HG03064 (cell line): ENCODE measurements at regions not wholly inside any gene's neighbourhood (a gene's known extent, or its start where the extent isn't known, plus 50 kb on each side); places are given as distances from the start of the nearest gene placed in this dataset.
"Not testable (repeated sequence)": the region's sequence is repeated elsewhere in the genome, so short reads cannot be mapped to it uniquely, and the experiment has no call there.

Experiments
- ATAC-seq: cut with Tn5 transposase; IDR thresholded peaks from one replicate; pipeline ENCODE4 v1.9.1; 2021; ENCODE audit warnings: low read depth; ENCODE audit not compliant: unreplicated experiment

DNA sequence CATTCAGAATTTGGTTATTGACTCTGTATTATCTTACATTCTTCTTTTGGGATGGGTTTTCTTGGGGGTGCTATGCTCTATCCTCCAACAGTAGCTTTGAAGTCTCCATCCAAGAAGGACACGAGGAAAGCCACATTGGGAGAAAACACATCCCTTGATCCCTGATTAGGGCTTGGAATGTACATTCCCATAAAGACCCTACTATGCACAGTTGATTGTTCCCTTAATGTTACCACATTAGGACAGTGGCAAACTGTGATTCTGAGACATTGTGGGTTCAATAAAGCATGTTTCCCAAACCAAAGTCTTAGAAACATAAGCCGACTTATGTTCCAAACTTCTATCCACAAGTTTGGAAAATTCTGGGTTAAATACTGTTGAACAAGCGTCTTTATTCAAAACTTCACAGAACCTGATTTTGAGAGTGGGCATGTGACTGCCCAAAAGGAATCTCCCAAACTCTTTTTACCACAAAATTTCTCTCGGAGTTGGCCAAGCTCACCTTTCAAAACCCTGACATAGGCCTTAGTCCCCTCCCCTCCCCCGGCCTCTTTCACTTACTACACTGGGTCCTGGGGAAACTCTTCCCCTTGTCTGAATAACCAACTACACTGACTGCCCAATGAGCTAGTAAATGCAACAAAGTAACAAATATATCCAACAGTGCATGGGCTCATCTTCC, 177.0 kb upstream of the KAZN start:
- no peak for ATAC-seq

DNA sequence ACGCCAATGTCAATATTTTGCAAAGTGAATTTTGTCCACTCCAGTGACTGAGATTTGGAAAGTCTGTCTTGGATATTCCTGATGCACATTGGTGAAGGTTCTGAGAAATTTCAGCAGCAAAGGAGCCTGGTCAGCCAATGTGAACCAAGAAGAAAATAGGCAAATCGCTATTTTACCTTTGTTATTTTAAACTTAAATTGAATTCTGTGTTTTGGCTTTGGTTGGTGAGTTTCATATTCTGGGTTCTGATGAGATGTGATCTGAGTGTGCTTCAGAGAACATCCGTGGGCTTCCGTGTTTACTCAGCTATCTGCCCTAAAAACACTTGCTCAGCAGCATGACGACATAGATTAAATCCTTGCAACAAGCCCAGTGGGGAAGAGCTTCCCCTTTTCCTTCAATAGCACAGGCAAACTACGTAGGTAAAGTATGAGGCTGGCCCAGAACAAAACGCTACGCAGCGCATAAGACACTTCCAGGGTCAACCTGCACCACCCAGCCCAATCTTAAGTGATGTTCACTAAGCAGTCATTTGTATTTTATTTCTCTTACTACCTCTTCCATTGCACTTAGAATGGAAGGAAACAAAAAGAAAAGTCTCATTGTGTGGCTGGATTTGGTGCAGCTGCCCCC, 176.4 kb upstream of the KAZN start:
- ATAC-seq = no peak

DNA sequence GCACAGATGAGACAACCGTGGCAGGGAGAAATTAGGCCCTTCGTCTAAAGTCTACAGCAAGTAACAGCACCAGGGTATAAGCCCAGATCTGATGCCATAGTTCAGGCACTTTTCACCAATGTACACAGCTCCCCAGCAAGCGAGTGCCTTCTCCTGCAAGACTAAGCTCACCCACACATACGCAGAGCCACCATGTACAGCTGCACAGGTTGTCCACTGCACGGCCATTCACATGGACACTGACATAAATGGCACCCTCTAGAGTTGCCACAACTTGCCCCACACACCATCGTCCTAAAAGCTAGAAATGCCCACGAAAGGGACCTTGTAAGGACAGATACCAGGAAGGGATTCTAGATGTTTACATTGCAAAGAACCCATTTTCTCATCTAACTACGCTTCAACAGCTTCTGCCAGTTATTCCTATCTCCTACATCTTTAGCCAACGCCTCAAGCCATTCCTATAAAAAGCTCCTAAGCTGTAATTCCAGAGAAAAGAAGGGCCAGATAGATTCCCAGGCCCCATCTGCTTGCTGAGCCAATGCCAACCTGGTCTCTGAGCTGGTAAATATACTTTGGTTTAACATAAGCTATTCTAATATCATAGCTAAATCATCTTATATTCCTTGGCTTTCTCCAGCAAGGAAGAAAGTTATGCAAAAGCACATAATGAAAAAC, 174.0 kb upstream of the KAZN start:
- no peak for ATAC-seq

DNA sequence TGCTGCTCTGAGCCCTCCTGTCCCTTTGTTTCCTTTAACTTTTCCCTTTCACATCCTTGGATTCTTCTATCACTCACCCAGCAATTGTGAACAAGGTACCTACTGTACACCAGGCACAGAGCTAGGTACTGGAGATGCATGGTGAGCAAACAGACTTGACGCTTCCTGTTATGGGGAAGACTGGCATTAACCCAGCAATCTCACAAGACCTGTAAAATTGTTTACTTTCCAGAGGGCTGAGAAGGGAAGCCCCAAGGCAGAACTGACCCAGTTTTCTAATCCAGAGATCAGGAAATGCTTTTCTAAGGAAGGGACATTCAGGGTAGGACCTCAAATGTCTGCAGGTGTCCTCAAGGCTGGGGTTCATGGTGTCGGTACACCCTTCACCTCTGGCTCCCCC, 171.6 kb upstream of the KAZN start:
- no peak for ATAC-seq

DNA sequence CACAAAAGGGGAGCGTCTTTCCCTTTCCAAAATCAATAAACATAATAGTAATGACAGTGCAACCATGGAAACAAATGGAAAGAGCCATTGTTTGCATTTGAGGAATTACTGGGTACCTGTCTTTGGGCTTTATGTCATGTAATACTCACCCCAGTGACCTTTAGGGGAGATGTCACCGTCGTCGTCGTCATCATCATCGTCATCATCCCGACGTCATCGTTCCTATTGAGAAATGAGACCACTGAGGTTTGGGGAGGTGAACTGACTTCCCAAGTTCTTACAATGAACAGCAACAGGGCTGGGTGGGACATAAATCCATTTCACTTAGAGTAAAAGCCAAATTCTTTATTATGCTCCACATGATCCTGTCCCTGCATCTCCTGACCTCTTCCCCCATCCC, 168.9 kb upstream of the KAZN start:
- ATAC-seq = no peak

DNA sequence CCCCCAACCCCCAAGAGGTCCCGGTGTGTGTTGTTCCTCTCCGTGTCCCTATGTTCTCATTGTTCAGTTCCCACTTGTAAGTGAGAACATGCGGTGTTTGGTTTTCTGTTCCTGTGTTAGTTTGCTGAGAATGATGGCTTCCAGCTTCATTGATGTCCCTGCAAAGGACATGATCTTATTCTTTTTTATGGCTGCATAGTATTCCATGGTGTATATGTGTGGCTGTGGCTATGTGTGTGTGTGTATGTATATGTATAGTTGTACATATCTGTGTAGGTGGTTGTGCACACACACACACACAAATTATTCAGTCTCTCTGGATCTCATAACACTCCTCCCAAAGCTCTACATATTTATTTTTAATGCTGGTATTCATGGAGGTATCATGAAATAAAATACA, 165.8 kb upstream of the KAZN start:
- ATAC-seq = not testable (repeated sequence)

DNA sequence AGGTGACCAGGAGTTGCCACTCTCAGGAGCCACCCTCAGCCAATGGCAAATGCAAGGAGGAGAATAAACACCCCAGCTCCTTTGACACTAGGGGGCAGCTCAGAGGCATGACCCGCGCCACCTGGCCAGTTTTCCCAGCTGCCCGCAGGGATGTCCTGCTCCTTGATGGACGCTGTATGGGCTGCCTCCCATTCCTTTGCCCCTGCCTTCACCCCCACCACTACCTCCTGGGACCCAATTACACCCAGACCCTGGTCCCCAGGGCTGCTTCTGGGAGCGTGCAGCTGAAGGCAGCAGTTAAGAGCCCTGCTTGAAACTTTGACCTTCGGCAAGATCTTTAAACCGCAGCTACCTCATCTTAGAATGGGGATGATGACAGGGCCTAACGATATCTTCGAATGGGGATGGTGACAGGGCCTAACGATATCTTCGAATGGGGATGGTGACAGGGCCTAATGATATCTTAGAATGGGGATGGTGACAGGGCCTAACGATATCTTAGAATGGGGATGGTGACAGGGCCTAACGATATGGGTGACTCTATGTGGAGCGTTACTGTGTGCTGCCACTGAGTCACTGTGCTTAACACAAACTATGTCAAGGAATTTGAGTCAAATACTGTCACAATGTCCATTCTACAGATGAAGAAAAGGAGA, 163.0 kb upstream of the KAZN start:
- ATAC-seq = no peak

DNA sequence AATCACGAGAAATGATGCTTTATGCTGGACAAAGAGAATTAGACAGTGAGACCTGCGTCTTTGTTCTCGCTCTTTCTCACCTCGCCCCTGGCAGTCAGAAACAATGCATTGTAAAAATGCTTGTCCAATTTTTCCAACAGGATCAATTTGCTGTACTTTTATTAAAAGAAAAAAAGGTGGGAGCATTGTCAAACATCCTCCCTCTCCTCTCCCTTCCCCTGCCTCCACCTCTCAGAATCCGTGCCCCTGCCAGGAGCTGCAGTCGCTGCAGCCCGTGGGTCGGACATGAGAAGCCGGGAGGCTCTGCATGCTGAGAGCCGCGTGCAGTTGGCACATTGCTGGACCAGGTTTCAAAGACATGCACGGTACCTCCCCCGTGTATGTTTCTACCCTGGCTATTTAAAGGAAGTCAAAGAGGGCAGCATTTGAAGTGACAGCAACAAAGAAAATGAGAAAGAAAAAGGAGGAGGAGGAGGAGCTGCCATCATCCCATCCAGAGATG, 161.0 kb upstream of the KAZN start:
- ATAC-seq = no peak

DNA sequence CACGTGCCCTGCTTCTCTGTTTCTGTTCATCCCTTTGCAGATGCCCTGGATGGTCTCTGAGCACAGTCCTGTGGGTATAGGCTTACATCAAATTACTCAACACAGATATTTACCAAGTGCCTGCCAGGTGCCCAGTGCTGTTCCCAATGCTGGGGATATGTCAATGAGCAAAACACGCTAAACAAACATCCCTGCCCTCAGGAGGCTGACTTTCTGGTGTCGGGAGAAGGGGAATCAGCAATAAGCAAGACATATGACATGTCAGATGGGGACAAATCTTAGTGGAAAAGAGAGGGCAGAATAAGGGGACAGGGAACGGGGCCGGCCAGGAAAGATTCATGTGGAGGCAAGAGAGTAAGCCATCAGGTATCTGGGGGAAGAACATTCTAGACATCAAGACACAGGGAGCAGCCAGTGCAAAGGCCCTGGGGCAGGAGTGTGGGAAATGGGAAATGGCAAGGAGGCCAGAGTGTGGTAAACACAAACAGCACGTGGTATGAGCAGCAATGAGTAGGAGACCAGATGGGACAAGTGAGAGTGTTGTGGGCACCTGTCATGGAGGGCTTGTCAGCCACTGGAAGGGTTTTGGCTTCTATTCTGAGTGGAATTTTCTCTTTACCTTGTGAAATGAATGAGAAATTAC, 160.2 kb upstream of the KAZN start:
- no peak for ATAC-seq

DNA sequence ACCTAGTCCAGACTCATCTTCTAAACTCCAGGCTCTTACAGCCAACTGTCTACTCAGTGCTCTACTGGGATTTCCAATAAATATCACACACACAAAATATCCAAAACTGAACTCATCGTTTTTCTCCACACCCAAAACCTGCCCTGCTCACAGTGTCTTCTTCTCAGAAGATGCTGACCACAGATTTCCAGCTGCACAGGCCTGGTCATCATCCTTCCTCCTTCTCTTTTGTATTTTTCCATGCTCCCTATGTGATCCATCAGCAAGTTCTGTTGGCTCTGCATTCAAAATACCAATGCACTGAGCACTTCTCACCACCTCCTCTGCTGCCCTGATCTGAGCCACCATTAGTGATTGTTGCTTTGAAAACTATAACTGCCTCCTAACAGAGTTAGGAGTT, 159.5 kb upstream of the KAZN start:
- ATAC-seq = no peak

DNA sequence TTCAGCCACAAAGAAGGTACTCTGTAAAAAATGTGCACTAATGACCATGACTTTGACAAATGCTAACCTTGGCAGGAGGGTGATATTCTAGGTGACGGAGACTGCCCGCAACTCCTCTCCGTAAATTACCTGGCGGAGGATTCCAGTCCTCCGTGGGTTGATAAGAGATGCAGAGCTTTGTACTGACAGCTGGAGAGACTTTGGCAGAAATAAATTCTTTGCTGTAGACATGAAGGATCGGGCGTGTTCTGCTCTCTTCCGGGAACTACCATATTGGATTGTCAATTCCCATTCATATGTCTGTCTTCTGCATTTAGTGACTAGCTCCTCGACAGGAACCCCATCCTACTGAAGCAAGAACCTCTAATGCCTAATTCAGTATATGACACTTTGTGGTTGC, 158.3 kb upstream of the KAZN start:
- ATAC-seq = no peak

DNA sequence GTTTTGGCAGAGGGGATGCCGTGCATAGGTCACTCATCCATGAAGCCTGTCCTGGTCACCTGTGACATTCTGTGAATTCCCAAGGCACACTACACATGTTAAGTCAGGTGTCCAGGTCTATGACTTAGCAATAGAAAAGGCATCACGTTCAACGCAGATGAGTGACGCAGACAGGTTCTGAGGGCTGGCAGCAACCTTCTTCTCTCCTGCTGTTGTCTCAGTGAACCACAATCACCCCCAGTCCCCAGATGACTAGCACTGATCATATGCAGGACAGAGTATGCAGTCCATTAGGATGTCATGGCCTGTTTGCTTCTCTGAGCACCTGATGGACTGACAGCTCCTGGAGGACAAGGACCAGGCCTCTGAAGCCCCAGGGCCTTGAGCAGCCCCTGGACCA, 157.8 kb upstream of the KAZN start:
- ATAC-seq = no peak

DNA sequence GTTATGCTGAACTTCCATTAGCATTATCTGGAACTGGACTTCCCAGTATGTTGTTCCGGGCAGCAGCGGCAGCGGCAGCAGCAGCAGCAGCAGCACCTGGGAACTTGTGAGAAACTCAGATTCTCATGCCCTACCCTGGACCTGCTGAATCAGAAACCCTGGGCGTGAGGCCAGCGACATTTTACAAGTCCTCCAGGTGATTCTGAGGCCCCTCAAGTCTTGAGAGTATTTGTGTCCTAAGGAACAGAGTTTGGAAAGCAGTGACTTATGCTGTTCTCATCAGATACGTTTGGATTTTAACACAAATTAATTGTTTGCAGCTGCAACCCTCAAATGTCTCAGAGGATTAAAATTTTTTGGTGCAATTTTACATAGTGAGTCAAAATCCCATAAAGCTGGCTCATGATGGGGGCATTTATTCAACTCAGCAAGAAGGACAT, 157.2 kb upstream of the KAZN start:
- no peak for ATAC-seq

DNA sequence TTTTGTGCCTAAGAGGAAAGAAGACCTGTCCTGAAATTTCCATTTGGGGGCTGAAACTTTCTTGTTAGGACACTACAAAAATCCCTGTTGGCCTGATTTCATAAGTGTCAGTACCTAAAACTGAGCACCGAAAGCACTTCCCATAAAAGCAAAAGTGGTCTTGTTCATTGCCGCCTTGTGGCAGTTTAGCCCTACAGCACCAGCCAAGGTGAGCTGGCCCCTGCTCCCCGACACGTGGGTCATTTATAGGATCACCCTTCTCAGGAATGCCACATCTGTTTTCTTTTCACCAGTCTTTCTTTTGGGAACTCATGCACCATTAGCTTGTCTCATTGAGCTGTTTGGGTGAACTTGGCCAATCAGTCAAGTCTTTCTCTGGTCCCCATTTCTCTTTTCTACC, 155.8 kb upstream of the KAZN start:
- ATAC-seq = no peak

DNA sequence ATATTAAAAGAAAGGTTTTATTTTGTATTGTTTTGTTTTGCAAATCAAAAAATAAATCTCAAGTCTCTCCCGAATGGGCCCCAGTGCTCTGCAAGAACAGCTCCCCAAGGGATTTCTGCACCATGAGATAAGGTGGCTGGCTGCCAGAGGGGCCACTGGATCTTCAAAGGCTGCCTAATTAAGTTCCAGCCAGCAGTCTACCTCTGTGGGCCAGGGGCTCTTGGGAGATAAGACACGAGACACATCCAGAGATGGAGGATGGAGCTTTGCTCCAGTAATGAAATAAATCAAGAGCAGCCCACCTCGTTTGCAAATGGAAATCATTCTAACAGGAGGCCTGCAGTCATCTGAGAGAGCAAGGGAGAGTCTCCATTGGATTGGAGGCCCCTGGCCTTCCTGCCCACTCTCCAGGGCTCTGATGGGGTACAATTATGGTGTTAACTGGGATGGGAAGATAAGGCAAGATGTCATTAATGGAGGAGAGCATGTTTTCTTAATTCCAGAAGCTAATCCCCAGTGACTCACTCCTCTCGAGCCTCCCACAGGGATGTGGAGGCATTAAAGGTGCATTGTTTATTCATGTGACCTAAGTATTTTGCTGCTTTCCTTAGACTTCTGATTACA, 155.2 kb upstream of the KAZN start:
- no peak for ATAC-seq

DNA sequence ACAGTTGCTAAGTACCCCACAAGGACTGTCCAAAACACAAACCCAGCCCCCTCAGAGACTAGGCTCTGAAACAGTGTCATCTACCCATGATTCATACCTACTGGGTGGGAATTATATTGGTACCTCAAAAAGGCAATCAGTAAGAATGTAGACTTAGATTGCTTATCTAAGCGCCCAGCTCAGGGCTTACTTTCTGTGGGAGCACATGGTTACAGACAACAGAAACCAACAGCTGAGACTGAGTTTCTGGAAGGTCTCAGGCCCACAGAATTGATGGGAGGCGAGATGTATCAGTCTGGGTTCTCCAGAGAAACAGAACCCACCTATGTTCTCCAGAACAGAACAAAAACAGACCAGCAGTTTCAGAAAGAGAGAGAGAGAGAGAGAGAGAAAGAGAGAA, 147.3 kb upstream of the KAZN start:
- ATAC-seq = no peak

DNA sequence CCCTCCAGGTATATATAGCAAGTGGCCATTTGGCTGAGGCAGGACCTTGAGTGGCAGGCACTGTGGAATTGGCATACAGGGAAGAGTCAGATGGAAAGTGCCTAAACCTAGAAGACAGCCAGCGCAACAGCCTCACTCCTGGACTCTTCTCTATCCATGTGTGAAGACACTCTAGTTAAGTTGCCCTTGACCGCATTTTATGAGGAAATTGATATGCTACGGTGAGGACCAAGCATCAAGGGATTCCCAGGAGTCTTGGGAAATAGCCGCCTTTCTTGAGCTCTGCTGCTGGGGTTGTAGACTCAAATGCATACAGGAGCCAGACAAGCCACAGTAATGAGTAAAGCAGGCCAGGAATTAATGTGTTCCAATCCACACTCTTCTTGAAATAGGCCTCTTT, 145.9 kb upstream of the KAZN start:
- ATAC-seq = no peak

DNA sequence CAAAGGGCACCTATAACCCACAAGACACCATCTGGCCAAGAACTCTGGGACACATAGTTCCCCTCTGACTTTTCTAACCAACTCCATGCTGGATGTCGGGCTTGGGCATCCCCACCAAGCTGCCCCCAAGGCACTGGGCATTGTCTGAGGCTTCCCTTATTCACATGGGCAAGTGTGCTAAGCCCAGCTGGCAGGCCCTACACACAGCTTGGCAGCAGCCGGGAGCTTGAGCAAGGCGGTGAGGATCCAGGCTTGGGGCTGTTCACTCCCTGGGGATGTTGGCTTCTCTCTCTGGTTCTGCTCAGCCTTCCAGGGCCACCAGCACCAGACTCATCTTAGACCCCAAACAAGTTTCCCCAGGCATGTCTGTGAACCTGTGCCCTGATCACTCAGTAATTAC, 138.3 kb upstream of the KAZN start:
- ATAC-seq = no peak

DNA sequence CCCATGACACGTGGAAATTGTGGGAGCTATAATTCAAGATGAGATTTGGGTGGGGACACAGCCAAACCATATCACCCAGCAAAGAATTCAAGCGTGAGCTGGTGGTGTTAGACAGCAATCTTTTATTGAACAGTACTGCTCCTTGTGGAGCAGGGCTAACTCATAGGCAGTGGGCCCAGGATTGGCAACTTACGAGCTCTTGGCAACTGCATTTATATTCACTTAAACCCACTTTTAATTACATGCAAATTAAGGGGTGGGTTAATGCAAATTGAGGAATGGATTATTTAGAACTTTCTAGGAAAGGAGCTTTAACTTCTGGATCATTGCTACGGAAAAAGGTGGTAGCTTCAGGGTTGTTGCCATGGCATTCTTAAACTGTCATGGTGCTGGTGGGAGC, 135.6 kb upstream of the KAZN start:
- ATAC-seq = no peak

DNA sequence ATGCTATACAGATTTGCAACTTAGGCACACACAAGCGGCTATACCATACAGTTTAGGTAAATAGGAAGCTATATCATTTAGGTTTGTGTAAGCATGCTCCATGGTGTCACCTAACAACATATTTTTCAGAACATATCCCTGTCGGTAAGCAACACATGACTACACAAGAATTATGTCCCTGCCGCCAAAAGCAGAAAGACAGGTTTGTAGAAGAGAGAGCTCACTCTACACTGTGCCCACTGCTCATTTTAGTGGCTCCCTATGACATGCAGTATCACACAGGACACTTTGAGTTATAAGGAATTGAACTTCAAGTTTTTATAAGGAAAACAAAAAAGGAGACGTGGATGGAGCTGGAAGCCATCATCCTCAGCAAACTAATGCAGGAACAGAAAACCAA, 132.5 kb upstream of the KAZN start:
- no peak for ATAC-seq
